Activated naive CD8-positive, alpha-beta T cell (primary cell): ENCODE measurements at regions not wholly inside any gene's neighbourhood (a gene's known extent, or its start where the extent isn't known, plus 50 kb on each side); places are given as distances from the start of the nearest gene placed in this dataset.

Source experiments
- H3K27ac Mint-ChIP-seq: one replicate; pipeline ENCODE4 v1.8.0; 2021; ENCODE audit warnings: mixed read lengths
- H3K27me3 Mint-ChIP-seq: one replicate; pipeline ENCODE4 v1.8.0; 2021; ENCODE audit warnings: mixed read lengths
- H3K36me3 Mint-ChIP-seq: one replicate; pipeline ENCODE4 v1.8.0; 2021; ENCODE audit warnings: mixed read lengths
- H3K4me1 Mint-ChIP-seq: one replicate; pipeline ENCODE4 v1.8.0; 2021; ENCODE audit warnings: low read depth, mixed read lengths
- H3K4me3 Mint-ChIP-seq: one replicate; pipeline ENCODE4 v1.8.0; 2021; ENCODE audit warnings: mild to moderate bottlenecking, mixed read lengths
- H3K9me3 Mint-ChIP-seq: one replicate; pipeline ENCODE4 v1.8.0; 2021; ENCODE audit warnings: low read depth, mixed read lengths

DNA sequence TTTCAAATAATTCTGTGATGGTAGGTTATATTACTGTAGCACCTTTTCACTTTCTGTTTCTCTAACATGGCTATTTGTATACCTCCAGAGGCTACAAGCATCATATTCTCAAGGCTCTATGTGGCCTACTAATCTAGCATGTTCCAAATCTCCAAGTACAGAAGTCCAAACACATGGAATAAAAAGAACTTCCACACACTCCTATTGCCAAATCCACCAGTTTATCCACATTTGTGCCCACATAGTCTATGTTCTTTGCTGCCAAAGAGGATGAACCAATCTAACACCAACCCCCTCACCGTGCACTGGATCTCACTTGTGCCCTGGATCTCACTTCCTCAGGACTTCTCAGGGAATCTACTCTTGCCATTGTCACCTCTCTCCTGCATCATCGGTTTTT, 247.3 kb upstream of the RBBP8 start:
- Mint-ChIP-seq H3K27me3 (peaks cover 5% of the 10 kb centered on the region), H3K9me3 (no peaks in the 10 kb centered on the region)

DNA sequence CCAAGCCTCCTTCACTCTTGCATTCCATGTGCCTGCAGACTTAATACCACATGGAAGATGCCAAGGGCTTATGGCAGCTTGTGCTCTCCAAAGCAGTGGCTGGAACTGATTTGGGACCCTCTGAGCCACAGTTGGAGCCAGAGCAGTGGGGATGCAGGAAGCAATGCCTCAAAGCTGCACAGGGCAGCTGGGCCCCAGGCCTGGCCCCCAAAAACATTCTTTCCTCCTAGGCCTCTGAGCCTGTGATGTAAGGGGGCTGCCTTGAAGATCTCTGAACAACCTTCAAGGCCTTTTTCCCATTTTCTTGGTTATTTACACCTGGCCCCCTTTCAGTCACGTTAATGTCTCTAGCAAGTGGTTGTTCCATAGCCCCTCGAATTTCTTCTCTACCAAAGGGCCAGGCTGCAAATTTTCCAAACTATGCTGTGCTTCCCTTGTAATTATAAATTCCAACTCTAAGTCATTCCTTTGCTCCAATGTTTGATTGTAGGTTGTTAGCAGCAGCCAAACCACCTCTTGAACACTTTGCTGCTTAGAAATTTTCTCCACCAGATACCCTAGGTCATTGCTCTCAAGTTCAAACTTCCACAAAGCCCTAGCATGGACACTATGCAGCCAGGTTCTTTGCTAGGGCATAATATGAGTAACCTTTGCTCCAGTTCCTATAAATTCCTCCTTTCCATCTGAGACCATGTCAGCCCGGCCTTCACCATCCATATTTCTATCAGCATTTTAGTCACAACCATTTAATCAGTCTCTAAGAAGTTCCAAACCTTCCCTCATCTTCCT, 245.0 kb upstream of the RBBP8 start:
- peaks cover 5% of the 10 kb centered on the region for H3K27me3 Mint-ChIP-seq
- no peaks in the 10 kb centered on the region for H3K4me1 Mint-ChIP-seq
- H3K9me3 Mint-ChIP-seq = no peaks in the 10 kb centered on the region
- no peak overlapping the region for H3K4me3 Mint-ChIP-seq
- no peak overlapping the region for H3K27ac Mint-ChIP-seq
- no peaks in the 10 kb centered on the region for H3K36me3 Mint-ChIP-seq

More for the DNA sequence above, 247.3 kb upstream of the RBBP8 start:
- Mint-ChIP-seq H3K4me3 (no peak overlapping the region), H3K36me3 (no peaks in the 10 kb centered on the region), H3K4me1 (no peaks in the 10 kb centered on the region), H3K27ac (no peak overlapping the region)

DNA sequence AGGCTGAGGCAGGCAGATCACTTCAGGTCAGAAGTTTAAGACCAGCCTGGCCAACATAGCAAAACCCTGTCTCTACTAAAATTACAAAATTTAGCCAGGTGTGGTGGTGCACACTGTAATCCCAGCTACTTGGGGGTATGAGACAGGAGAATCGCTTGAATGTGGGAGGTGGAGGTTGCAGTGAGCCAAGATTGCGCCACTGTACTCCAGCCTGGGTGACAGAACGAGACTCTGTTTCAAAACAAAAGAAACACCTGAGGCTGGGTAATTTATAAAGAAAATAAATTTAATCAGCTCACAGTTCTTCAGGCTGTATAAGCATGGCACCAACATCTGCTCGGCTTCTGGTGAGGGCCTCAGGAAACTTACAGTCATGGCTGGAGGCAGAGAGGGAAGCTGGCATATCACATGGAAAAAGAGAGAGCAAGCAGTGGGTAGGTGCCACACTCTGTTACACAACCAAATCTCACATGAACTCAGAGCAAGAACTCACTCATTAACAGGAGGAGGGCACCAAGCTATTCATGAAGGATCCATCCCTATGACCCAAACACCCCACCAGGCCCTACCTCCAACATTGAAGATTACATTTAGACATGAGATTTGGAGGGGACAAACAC, 244.1 kb upstream of the RBBP8 start:
- H3K9me3 Mint-ChIP-seq = no peaks in the 10 kb centered on the region
- no peak overlapping the region for H3K4me3 Mint-ChIP-seq
- H3K27me3 Mint-ChIP-seq = peaks cover 3% of the 10 kb centered on the region
- no peaks in the 10 kb centered on the region for H3K36me3 Mint-ChIP-seq
- H3K4me1 Mint-ChIP-seq = no peaks in the 10 kb centered on the region
- no peak overlapping the region for H3K27ac Mint-ChIP-seq

DNA sequence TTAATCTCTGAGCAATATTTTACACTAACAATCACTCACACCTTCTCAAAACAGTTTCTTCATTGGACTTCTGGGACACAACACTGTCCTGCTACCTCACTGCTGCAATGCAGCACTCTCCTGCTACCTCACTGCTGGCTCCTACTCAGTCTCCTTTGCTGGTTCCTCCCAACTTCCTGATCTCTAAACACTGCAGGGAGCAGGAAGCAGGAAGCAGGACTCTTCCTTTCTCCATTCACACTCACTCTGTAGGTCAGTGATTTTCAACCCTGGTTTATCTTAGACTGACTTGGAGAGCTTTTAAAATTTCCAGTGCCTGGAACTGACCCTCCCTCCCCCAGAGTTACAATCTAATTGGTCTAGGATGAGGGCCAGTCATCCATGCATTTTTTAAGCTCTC, 243.4 kb upstream of the RBBP8 start:
- Mint-ChIP-seq H3K36me3 (no peaks in the 10 kb centered on the region), H3K27me3 (peaks cover 3% of the 10 kb centered on the region), H3K27ac (no peak overlapping the region), H3K9me3 (no peaks in the 10 kb centered on the region), H3K4me1 (no peaks in the 10 kb centered on the region), H3K4me3 (no peak overlapping the region)

DNA sequence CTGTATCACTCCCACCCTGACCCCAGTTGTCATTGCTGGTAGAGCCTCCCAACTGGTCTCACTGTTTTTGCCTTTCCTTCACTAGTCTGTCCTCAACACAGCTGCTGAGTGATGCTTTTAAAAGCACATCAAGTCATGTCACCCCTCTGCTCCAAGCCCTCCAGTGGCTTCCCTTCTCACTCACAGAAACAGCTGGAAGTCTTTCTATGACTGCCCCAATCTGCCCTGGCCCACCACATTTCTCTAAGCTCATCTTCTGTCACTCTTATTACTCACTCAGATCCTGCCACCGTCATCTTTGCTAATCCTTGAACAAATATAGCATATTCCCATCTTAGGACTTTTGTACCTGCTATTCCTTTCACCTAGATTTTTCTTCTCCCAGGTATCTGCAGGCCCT, 242.6 kb upstream of the RBBP8 start:
- Mint-ChIP-seq H3K27me3 (peaks cover 3% of the 10 kb centered on the region), H3K4me3 (no peak overlapping the region)

DNA sequence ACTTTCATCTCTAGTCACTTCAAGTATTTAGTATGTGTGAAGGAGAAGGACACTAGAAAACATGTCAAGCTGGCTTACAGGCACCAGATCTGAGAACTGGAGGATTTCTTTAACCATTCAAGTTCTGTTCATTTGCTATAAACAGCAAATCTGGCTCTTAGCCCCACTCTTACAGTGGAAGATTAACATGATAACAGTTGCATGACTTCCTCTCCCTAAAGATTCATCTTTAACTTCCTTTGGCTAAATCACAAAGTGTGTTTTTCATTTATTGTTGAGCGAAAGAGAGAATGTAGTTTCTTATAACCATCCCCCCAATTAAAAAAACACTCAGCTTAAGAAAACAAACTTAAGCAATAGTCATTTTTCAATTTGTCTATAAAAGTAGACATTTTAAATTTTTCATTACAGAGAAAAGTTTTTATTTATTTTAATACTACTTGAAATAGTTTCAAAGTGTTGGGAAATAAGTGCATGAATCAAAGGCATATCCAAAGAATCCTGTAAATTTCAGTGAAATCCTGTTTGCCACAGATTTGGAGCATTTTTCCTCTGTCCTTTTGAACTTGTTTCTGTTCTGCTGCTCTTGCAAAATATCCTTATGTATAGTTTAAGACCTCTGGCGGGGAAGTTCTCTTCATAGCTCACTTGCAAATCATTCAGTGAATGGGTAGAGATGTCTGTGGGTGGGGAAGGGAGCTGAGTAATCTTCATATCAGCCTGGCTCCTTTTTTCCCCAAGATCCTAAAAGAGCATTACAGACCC, 241.0 kb upstream of the RBBP8 start:
- no peaks in the 10 kb centered on the region for H3K4me1 Mint-ChIP-seq
- H3K27me3 Mint-ChIP-seq = peaks cover 1% of the 10 kb centered on the region
- H3K4me3 Mint-ChIP-seq = no peak overlapping the region
- H3K27ac Mint-ChIP-seq = no peak overlapping the region
- H3K36me3 Mint-ChIP-seq = no peaks in the 10 kb centered on the region
- H3K9me3 Mint-ChIP-seq = no peaks in the 10 kb centered on the region

More for the DNA sequence above, 242.6 kb upstream of the RBBP8 start:
- Mint-ChIP-seq H3K36me3 (no peaks in the 10 kb centered on the region), H3K4me1 (no peaks in the 10 kb centered on the region), H3K27ac (no peak overlapping the region), H3K9me3 (no peaks in the 10 kb centered on the region)

DNA sequence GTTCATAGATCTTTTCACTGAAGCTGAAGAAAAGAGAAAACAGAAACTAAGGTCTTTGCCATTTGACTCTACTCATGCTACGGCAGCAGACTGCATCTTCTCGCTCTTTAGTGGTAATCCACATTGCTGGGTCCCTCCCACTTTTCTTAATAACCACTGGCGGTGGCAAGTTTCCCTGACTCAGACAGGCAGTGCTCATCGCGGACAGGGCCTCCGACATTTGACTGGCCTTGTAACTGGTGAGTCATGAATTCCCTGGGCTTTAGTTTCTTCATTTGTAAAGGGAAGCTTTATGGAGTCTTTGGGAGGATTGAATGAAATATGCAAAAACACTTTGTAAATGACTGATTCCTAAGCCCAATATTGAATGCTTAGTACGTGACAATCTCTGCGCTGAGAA, 238.2 kb upstream of the RBBP8 start:
- Mint-ChIP-seq H3K36me3 (no peaks in the 10 kb centered on the region), H3K4me3 (no peak overlapping the region), H3K9me3 (no peaks in the 10 kb centered on the region), H3K27me3 (peaks cover 2% of the 10 kb centered on the region), H3K27ac (no peak overlapping the region), H3K4me1 (no peaks in the 10 kb centered on the region)

DNA sequence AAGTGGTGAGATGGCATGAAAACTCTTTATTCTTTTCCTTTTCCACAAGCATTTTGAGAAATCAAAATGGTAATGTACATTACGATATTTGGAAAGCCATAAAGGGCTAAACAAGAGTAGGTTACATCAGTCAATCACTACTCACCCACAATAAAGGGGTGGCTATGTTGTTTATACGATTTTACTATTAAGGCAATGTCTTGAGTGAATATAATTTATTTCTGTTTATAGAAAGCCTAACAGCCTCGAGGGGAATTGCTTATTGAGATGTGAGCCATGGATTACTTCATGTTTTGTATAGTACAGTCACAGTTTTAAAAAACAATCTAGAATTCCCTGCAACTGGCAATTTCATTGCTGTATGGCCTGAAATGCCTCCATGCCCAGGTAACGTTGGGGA, 237.5 kb upstream of the RBBP8 start:
- Mint-ChIP-seq H3K4me1 (no peaks in the 10 kb centered on the region), H3K27ac (no peak overlapping the region), H3K27me3 (peaks cover 2% of the 10 kb centered on the region), H3K4me3 (no peak overlapping the region), H3K9me3 (no peaks in the 10 kb centered on the region), H3K36me3 (no peaks in the 10 kb centered on the region)

DNA sequence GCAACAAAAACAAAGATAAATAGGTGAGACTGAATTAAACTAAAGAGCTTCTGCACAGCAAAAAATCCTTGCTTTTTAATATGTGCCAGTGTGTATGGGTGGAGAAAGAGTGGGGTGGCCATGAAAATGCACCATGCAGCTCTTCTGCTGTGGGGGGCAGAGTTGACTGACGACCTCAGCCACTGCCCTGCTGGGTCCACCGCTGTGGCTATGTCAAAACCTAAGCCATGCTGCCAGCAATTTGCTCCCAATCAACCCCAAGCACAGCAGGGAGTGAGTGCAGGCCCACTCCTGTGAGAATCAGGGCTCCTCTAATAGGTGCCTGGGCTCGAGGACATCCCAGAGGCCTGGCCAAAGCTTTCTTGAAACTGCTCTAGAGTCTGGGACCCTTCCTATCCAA, 235.6 kb upstream of the RBBP8 start:
- Mint-ChIP-seq H3K36me3 (no peaks in the 10 kb centered on the region), H3K27me3 (peaks cover 2% of the 10 kb centered on the region), H3K27ac (no peak overlapping the region), H3K4me1 (no peaks in the 10 kb centered on the region), H3K4me3 (no peak overlapping the region), H3K9me3 (no peaks in the 10 kb centered on the region)

DNA sequence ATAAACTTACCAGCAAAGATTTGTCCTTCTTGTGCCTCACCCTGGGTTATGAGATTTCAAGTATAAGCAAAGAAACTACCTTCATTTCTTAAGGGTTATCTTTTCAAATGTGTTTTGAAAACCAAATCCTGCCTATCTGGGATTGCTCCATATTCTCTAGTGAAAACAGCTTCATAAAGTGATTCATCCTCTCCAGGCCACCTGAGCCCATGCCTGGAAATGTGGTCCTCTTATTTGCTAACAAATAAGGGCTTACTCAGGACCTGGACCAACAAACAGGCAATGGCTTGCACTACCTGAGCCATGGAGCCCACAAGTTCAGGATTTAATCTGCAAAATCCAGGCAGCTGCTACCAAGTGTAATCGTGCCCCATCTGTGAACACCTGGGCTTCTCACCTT, 234.4 kb upstream of the RBBP8 start:
- no peaks in the 10 kb centered on the region for H3K9me3 Mint-ChIP-seq
- H3K4me3 Mint-ChIP-seq = no peak overlapping the region
- no peaks in the 10 kb centered on the region for H3K4me1 Mint-ChIP-seq
- H3K27ac Mint-ChIP-seq = no peak overlapping the region
- H3K27me3 Mint-ChIP-seq = peaks cover 2% of the 10 kb centered on the region
- no peaks in the 10 kb centered on the region for H3K36me3 Mint-ChIP-seq

DNA sequence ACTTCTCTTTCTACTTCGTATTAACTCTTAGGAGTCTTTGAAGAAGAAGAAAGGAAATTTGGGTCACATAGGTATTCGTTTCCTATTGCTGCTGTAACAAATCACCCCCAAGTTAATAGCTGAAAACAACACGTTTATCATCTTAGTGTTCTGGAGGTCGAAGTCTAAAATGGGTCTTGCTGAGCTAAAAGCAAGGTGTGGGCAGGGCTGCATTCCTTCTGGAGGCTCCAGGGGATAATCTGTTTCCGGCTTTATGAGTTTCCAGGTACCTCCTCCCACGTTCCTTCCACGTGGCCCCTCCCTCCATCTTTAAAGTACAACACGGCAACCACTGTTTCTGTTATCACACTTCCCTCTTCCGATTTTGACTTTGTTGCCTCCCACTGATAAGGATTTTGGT, 233.5 kb upstream of the RBBP8 start:
- H3K4me3 Mint-ChIP-seq = no peak overlapping the region
- H3K36me3 Mint-ChIP-seq = no peaks in the 10 kb centered on the region
- H3K27me3 Mint-ChIP-seq = peaks cover 2% of the 10 kb centered on the region
- H3K4me1 Mint-ChIP-seq = no peaks in the 10 kb centered on the region
- no peaks in the 10 kb centered on the region for H3K9me3 Mint-ChIP-seq
- H3K27ac Mint-ChIP-seq = no peak overlapping the region

DNA sequence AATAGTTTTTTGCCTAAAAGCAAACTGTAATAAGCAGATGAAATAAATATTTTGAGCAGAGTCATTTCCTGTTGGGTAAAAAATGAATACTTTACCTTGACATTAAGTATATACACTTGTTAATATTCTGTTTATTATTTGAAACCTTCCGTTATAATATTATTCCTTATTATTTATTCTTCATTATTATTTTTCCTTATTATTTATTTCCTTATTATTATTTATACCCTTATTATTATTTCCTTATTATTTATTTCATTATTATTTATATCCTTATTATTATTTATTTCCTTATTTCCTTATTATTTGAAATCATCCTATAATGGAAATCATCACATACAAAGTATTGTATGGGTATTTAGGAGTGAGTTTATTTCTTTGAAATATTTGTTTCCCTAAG, 232.2 kb upstream of the RBBP8 start:
- no peaks in the 10 kb centered on the region for H3K9me3 Mint-ChIP-seq
- no peak overlapping the region for H3K27ac Mint-ChIP-seq
- no peaks in the 10 kb centered on the region for H3K4me1 Mint-ChIP-seq
- H3K4me3 Mint-ChIP-seq = no peak overlapping the region
- peaks cover 2% of the 10 kb centered on the region for H3K27me3 Mint-ChIP-seq
- H3K36me3 Mint-ChIP-seq = no peaks in the 10 kb centered on the region

DNA sequence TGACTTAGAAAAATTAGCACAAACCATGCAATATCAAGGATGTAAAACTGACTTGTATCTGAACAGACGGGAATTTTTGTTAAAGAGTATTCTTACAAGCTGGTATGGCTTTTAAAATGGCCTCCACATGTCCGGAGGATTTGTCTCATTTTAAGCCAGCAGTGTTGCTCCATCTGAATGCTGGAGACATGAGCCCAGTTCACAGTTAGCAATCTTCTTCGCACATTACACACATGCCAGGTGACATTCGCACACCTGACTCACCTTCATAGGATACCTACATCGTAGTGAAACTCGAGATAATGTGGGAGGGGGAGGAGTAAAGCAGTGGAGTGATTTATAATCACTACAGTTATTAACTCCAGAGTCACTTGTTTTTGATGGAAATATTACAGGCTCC, 231.8 kb upstream of the RBBP8 start:
- Mint-ChIP-seq H3K27me3 (peaks cover 2% of the 10 kb centered on the region), H3K4me3 (no peak overlapping the region), H3K4me1 (no peaks in the 10 kb centered on the region), H3K27ac (no peak overlapping the region), H3K9me3 (no peaks in the 10 kb centered on the region), H3K36me3 (no peaks in the 10 kb centered on the region)

DNA sequence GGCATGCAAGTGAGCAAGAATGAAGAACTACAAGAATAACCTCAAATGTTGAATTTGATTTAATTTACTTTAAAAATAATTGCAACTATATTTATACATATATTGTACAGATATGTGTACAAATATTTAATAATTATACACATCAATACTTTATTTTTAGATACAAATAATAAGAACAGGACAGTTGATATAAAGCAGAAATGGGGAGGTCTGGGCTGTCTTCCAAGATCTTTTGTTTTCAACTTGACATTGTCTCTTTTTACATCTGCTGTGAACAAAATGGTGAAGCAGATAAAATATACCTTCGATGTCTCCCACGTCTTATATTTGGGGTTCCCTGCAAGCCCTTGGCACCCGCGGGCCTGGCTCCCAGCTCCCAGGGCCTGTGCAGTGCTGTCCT, 231.3 kb upstream of the RBBP8 start:
- no peaks in the 10 kb centered on the region for H3K36me3 Mint-ChIP-seq

DNA sequence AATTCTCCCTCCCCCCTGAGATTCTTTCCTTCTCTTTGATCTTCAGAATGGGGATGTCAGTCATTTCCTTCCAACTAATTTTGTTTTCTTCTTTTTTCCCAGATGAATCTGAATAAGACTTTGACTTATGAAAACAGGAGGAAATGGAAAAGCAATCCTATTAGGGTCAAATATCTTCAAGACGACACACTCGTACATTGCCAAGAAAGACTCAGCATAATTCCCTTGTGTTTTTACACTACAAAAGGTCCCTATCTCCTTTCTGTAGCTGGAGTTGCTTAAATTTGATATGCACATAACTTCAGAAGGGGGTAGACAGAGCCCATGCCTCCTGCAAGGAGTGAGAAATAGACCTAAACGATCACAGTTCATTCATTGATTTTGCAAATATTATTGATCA, 230.3 kb upstream of the RBBP8 start:
- Mint-ChIP-seq H3K27ac (no peak overlapping the region), H3K9me3 (no peaks in the 10 kb centered on the region), H3K4me3 (no peak overlapping the region), H3K36me3 (no peaks in the 10 kb centered on the region), H3K4me1 (no peaks in the 10 kb centered on the region), H3K27me3 (no peaks in the 10 kb centered on the region)

More for the DNA sequence above, 231.3 kb upstream of the RBBP8 start:
- peaks cover 2% of the 10 kb centered on the region for H3K27me3 Mint-ChIP-seq
- H3K27ac Mint-ChIP-seq = no peak overlapping the region
- H3K9me3 Mint-ChIP-seq = no peaks in the 10 kb centered on the region
- H3K4me1 Mint-ChIP-seq = no peaks in the 10 kb centered on the region
- H3K4me3 Mint-ChIP-seq = no peak overlapping the region
